D721Med (cell line): ENCODE measurements at regions not wholly inside any gene's neighbourhood (a gene's known extent, or its start where the extent isn't known, plus 50 kb on each side); places are given as distances from the start of the nearest gene placed in this dataset.

Source experiments
- DNase-seq: peaks from one replicate; pipeline ENCODE4 v3.0.0; 2011; ENCODE audit warnings: low spot score; ENCODE audit not compliant: insufficient read length
- FAIRE-seq: peaks from 2 replicates; lab custom pipeline; 2011; peaks lifted over from hg19 to GRCh38; lab: Jason Lieb, UNC
- TF ChIP-seq, protein P1 (sequence below): IDR thresholded peaks from 2 replicates; pipeline ENCODE4 v1.5.1; 2012; ENCODE audit warnings: mild to moderate bottlenecking, control low read depth; ENCODE audit not compliant: insufficient read depth; ENCODE audit errors: missing control alignments

DNA sequence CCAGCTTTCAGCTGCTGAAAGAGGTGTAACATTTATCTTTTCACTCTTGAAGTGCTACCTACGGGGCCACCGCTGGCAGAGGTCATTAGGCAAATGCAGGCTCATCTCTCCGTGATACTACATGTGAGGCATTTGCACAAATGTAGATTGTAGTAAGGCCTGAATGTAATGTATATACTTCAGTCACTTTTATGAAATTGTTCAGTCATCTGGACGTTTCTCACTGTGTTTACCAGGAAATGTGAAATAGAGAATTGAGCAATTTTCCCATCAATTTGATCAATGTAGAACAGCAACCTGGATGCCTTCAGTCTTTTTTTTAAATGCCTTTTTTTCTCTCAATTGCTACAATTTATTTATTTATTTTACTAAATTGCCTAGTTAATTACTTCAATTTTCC, 368.3 kb upstream of the AZI2 start:
- TF ChIP-seq, protein P1, sequence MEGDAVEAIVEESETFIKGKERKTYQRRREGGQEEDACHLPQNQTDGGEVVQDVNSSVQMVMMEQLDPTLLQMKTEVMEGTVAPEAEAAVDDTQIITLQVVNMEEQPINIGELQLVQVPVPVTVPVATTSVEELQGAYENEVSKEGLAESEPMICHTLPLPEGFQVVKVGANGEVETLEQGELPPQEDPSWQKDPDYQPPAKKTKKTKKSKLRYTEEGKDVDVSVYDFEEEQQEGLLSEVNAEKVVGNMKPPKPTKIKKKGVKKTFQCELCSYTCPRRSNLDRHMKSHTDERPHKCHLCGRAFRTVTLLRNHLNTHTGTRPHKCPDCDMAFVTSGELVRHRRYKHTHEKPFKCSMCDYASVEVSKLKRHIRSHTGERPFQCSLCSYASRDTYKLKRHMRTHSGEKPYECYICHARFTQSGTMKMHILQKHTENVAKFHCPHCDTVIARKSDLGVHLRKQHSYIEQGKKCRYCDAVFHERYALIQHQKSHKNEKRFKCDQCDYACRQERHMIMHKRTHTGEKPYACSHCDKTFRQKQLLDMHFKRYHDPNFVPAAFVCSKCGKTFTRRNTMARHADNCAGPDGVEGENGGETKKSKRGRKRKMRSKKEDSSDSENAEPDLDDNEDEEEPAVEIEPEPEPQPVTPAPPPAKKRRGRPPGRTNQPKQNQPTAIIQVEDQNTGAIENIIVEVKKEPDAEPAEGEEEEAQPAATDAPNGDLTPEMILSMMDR = no peak
- no peak for FAIRE-seq
- no peak for DNase-seq

DNA sequence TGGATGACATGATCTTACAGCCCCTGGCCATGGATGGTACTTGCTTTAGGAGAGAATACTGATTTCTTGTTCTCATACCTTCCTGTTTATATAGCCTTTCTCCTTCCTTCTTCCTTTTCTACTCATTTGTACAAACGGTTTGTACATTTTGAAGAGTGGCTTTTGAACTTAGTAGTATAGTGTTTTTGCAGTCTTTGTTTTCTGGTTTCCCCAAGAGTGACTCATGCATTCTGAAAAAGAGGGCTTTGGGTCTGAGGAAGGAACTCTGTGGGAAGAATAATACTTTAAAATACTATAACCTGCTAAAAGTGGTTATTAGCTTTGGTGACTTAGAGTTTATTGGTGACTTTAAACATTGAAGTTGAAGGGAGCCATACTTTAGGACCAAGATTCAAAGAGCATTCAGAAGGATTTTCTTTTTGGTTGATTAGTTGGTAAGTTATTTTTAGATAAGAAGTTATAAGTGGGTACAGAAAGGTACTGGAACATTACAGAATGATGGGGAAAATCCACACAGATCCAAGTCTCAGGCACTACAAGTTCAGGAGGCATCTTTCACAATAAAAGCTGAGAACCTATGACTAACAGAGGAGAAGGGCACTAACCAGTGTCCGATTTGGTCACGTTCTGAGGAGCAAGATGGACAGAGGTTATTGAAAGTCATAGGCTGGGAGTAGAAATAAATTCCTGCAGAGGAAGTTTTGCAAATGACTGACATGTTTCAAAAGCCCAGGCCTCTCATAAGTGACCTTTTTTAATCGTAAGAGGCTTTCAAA, 369.6 kb upstream of the AZI2 start:
- no peak for DNase-seq
- FAIRE-seq = no peak
- TF ChIP-seq, protein P1 = no peak

DNA sequence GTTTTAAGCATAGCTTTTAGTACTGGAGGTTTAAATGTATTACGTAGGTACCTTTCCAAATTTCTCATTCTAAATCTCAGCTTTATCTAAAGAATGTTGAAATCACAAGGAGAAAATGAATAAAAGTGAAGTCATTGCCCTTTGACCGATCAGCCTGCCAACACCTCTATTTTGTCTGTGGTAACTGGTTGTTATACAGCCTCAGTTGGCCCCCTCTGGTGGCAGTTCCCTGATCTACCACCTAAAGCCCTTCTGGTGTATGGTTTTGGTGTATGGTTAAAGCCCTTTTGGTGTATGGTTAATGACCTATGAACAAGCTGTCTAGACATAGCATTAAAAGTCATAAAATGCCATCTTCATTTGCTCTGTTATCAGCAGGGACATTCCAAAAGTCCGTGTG, 378.2 kb upstream of the AZI2 start:
- TF ChIP-seq, protein P1 = peak; percentile 61
- peak; percentile 22 for DNase-seq
- FAIRE-seq = no peak

DNA sequence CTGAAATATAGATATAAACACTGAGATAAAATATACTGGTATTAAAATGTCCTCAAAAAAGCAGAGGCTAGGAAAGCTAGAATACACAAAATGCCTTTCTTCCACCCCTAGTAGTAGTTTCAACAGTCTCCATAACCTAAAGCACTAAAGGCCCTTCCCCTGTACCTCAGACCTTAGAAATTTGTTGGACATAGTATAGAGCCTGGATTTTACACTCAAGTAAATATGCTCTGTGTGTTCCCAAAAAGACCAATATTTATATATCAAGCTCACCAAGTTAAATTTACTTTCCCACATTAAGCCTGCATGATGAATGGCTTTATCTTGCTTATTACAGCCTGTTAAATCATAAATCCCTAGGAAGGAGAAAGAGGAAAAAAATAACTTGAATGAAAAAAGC, 378.7 kb upstream of the AZI2 start:
- no peak for FAIRE-seq

DNA sequence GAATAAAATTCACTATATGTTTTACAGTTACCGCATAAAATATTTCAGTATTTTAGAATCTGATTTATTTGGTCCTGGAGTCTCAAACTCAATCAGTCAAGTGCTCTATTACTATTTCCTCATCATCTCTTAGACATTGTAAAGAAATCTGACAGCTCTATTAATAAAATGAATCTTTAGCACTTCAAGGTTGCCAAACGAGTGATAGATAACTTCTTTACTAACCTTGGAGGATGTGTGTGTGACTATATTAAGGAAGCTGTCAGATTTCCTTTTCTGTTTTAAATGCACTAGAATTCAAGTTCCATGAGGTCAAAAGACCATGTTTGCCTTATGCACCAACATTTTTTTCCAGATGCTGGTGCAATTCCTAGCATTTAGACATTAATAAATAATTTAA, 389.8 kb upstream of the AZI2 start:
- no peak for DNase-seq
- no peak for FAIRE-seq
- TF ChIP-seq, protein P1 = no peak

More for the DNA sequence above, 378.7 kb upstream of the AZI2 start:
- TF ChIP-seq, protein P1 = no peak
- no peak for DNase-seq

DNA sequence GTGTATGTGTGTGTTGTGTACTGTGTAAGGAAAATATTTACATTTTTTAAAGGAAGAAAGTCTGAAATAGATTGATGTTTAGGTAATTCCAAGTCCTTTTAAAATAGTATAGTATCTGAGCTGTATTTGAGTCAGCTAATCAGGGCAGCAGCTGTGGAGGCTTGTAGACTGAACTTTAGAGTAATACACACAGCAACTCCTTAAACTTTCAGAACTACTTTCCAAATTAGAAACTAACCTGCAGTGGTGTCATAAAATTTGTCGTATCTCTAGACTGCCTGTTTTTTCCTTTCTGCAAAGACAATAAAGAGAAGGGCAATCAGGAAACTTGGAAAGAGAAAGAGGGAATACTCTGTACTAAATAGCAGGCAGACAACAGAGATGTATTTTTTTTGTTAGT, 391.0 kb upstream of the AZI2 start:
- DNase-seq (no peak), FAIRE-seq (no peak)
- TF ChIP-seq, protein P1 = no peak

DNA sequence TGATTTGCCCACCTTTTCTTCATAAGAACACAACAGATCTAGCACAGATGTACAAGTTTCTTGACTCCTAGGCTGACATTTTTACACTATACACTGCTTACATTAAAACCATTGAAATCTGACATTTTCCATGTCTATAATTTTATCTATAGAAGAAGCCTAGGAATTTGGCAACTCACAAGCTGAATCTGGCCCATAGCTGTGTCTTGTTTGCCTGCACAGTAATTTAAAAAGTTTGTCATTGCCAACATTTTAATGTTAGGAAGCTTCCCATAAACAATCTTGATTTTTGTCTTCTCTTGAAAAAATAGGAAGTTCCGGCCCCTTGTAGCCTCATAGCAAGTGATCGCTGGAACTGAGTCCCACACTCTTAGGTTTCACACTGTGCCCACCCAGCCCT, 394.6 kb upstream of the AZI2 start:
- DNase-seq = no peak
- TF ChIP-seq, protein P1 = no peak
- no peak for FAIRE-seq
